H9 (cell line): ENCODE measurements at regions not wholly inside any gene's neighbourhood (a gene's known extent, or its start where the extent isn't known, plus 50 kb on each side); places are given as distances from the start of the nearest gene placed in this dataset.

Experiments
- DNase-seq: peaks from one replicate; pipeline ENCODE4 v3.0.0-alpha.2; 2017
- H2AFZ ChIP-seq: one replicate; pipeline ENCODE4 v1.6.1; 2013; ENCODE audit warnings: mild to moderate bottlenecking, low read length, control low read depth, moderate library complexity
- H2AK5ac ChIP-seq: 2 replicates; pipeline ENCODE4 v1.6.1; 2013; ENCODE audit warnings: low read length, control low read depth, mixed read lengths; ENCODE audit not compliant: insufficient read length
- H2BK120ac ChIP-seq: one replicate; pipeline ENCODE4 v1.6.1; 2013; ENCODE audit warnings: low read depth, mild to moderate bottlenecking, low read length, control low read depth, inconsistent platforms; ENCODE audit not compliant: poor library complexity, severe bottlenecking
- H2BK12ac ChIP-seq: 2 replicates; pipeline ENCODE4 v1.6.1; 2013; ENCODE audit warnings: low read length, control low read depth, mixed read lengths, low read depth; ENCODE audit not compliant: insufficient read length
- H2BK15ac ChIP-seq: 2 replicates; pipeline ENCODE4 v1.6.1; 2013; ENCODE audit warnings: low read depth, low read length, control low read depth
- H2BK20ac ChIP-seq: one replicate; pipeline ENCODE4 v1.6.1; 2013; ENCODE audit warnings: low read depth, mild to moderate bottlenecking, low read length, control low read depth, inconsistent platforms; ENCODE audit not compliant: poor library complexity, severe bottlenecking
- H2BK5ac ChIP-seq: 2 replicates; pipeline ENCODE4 v1.6.1; 2013; ENCODE audit warnings: low read length, control low read depth, mixed read lengths; ENCODE audit not compliant: insufficient read length
- H3K14ac ChIP-seq: 2 replicates; pipeline ENCODE4 v1.6.1; 2013; ENCODE audit warnings: low read length, control low read depth; ENCODE audit not compliant: insufficient read depth
- H3K18ac ChIP-seq: 2 replicates; pipeline ENCODE4 v1.6.1; 2013; ENCODE audit warnings: low read depth, mild to moderate bottlenecking, mixed read lengths, low read length, control low read depth; ENCODE audit not compliant: insufficient read length
- H3K23ac ChIP-seq: 2 replicates; pipeline ENCODE4 v1.6.1; 2013; ENCODE audit warnings: low read length, control low read depth, mixed read lengths, low read depth; ENCODE audit not compliant: insufficient read length
- H3K23me2 ChIP-seq: 2 replicates; pipeline ENCODE4 v1.6.1; 2013; ENCODE audit warnings: low read depth, mild to moderate bottlenecking, mixed read lengths, low read length, control low read depth; ENCODE audit not compliant: insufficient read length, poor library complexity, severe bottlenecking
- H3K27ac ChIP-seq: 2 replicates; pipeline ENCODE4 v1.5.1; 2013; ENCODE audit warnings: low read length, control low read depth, mixed read lengths, low read depth; ENCODE audit not compliant: insufficient read length
- H3K27me3 ChIP-seq: 2 replicates; pipeline ENCODE4 v1.6.1; 2013; ENCODE audit warnings: low read length, control low read depth, inconsistent platforms; ENCODE audit not compliant: insufficient read depth
- H3K4ac ChIP-seq: 2 replicates; pipeline ENCODE4 v1.6.1; 2013; ENCODE audit warnings: low read depth, mild to moderate bottlenecking, control low read depth, inconsistent platforms, low read length, moderate library complexity
- H3K4me1 ChIP-seq: 2 replicates; pipeline ENCODE4 v1.6.1; 2013; ENCODE audit warnings: low read length, control low read depth, inconsistent platforms; ENCODE audit not compliant: insufficient read depth
- H3K4me2 ChIP-seq: 2 replicates; pipeline ENCODE4 v1.6.1; 2013; ENCODE audit warnings: low read length, control low read depth, mixed read lengths; ENCODE audit not compliant: insufficient read length, insufficient read depth
- H3K56ac ChIP-seq: 2 replicates; pipeline ENCODE4 v1.6.1; 2013; ENCODE audit warnings: low read depth, mild to moderate bottlenecking, mixed read lengths, low read length, control low read depth; ENCODE audit not compliant: insufficient read length
- H3K79me1 ChIP-seq: 2 replicates; pipeline ENCODE4 v1.6.1; 2013; ENCODE audit warnings: low read depth, mild to moderate bottlenecking, moderate library complexity, low read length, control low read depth, inconsistent platforms; ENCODE audit not compliant: insufficient read depth, poor library complexity, severe bottlenecking
- H3K79me2 ChIP-seq: 2 replicates; pipeline ENCODE4 v1.6.1; 2013; ENCODE audit warnings: low read length, control low read depth, inconsistent platforms; ENCODE audit not compliant: insufficient read depth
- H3K9ac ChIP-seq: 2 replicates; pipeline ENCODE4 v1.6.1; 2013; ENCODE audit warnings: low read length, control low read depth, mixed read lengths; ENCODE audit not compliant: insufficient read length; ENCODE audit errors: extremely low read depth
- H3K9me3 ChIP-seq: one replicate; pipeline ENCODE4 v1.6.1; 2013; ENCODE audit warnings: low read depth, low read length, inconsistent platforms; ENCODE audit not compliant: control insufficient read depth
- H3T11ph ChIP-seq: one replicate; pipeline ENCODE4 v1.6.1; 2013; ENCODE audit warnings: mild to moderate bottlenecking, low read length, control low read depth, inconsistent platforms
- H4K20me1 ChIP-seq: one replicate; pipeline ENCODE4 v1.6.1; 2013; ENCODE audit not compliant: control insufficient read depth, insufficient read length, insufficient read depth
- H4K5ac ChIP-seq: 2 replicates; pipeline ENCODE4 v1.6.1; 2013; ENCODE audit warnings: low read depth, mild to moderate bottlenecking, mixed read lengths, low read length, control low read depth; ENCODE audit not compliant: insufficient read length
- H4K8ac ChIP-seq: replicated peaks from 2 replicates; pipeline ENCODE4 v1.6.1; 2013; ENCODE audit warnings: low read length, control low read depth, mixed read lengths, low read depth; ENCODE audit not compliant: insufficient read length
- H4K91ac ChIP-seq: 2 replicates; pipeline ENCODE4 v1.6.1; 2013; ENCODE audit warnings: low read depth, mild to moderate bottlenecking, moderate library complexity, mixed read lengths, low read length, control low read depth; ENCODE audit not compliant: insufficient read length
- H3K27ac Mint-ChIP-seq, 3 experiments: 2 replicates in 2 of 3; 3 replicates in 1 of 3; pipeline ENCODE4 v1.8.0; 2020 to 2021; ENCODE audit warnings: mixed read lengths in 3 of 3, mild to moderate bottlenecking in 1 of 3, moderate library complexity in 1 of 3
- H3K27me3 Mint-ChIP-seq: 2 replicates; pipeline ENCODE4 v1.8.0; 2021; ENCODE audit warnings: low read depth, mild to moderate bottlenecking, moderate library complexity, mixed read lengths
- H3K36me3 Mint-ChIP-seq, 3 experiments: 2 replicates in 2 of 3; 3 replicates in 1 of 3; pipeline ENCODE4 v1.8.0; 2020 to 2021; ENCODE audit warnings: low read depth in 3 of 3, mixed read lengths in 3 of 3; ENCODE audit not compliant: insufficient read depth in 1 of 3
- H3K4me1 Mint-ChIP-seq, 2 experiments: 2 replicates each; pipeline ENCODE4 v1.8.0; 2020; ENCODE audit warnings: mixed read lengths in 2 of 2
- H3K4me3 Mint-ChIP-seq, 2 experiments: 2 replicates in 1 of 2; 3 replicates in 1 of 2; pipeline ENCODE4 v1.8.0; 2020 to 2021; ENCODE audit warnings: mild to moderate bottlenecking in 2 of 2, mixed read lengths in 2 of 2, moderate library complexity in 1 of 2
- H3K9me3 Mint-ChIP-seq, 2 experiments: 2 replicates in 1 of 2; 3 replicates in 1 of 2; pipeline ENCODE4 v1.8.0; 2020; ENCODE audit warnings: mild to moderate bottlenecking in 2 of 2, mixed read lengths in 2 of 2, moderate library complexity in 1 of 2
- CTCF ChIP-seq: fragments of 200-600 bp; sonication (generic); conservative IDR thresholded peaks from 3 replicates; pipeline ENCODE4 v1.8.0; 2021; ENCODE audit warnings: antibody characterized with exemption, mild to moderate bottlenecking
- WGBS: extraction: QIAGEN DNeasy Blood & Tissue Kit; methylation state at CpG from one replicate; pipeline ENCODE4 v1.1.7; 2013; ENCODE audit warnings: missing lambda C conversion rate, low lambda C conversion rate, mixed read lengths; ENCODE audit not compliant: insufficient read length; ENCODE audit errors: extremely low coverage; 5-methylcytosine and 5-hydroxymethylcytosine counted together

GRCh38 chr17:71453876-71454422 lies 666.9 kb upstream of the SOX9 start:
- no peak overlapping the region for H4K5ac ChIP-seq
- no peaks in the 10 kb centered on the region for H3K79me2 ChIP-seq
- H3K9ac ChIP-seq, result no peak overlapping the region
- H2BK12ac ChIP-seq, result no peak overlapping the region
- H3K27me3 ChIP-seq, result no peaks in the 10 kb centered on the region
- no peak overlapping the region for H2AK5ac ChIP-seq
- no peaks in the 10 kb centered on the region for H3K79me1 ChIP-seq
- Mint-ChIP-seq H3K4me3 (no peak overlapping the region), H3K36me3 (no peaks in the 10 kb centered on the region), H3K4me1 (no peaks in the 10 kb centered on the region), H3K9me3 (no peaks in the 10 kb centered on the region; a peak in 1 of 5 replicates), H3K27me3 (no peaks in the 10 kb centered on the region), H3K27ac (no peak overlapping the region)
- no peak overlapping the region for H3K18ac ChIP-seq
- no peak for DNase-seq
- H3K9me3 ChIP-seq, result no peaks in the 10 kb centered on the region
- no peaks in the 10 kb centered on the region; the same call in 1 of the 2 replicates for H3K4me1 ChIP-seq
- H3K56ac ChIP-seq, result no peak overlapping the region
- no peak for TF ChIP-seq CTCF
- H4K91ac ChIP-seq, result no peak overlapping the region
- H4K20me1 ChIP-seq, result no peaks in the 10 kb centered on the region
- no peak overlapping the region for H4K8ac ChIP-seq
- H2AFZ ChIP-seq, result no peak overlapping the region
- no peak overlapping the region for H2BK15ac ChIP-seq
- no peak overlapping the region for H3K4ac ChIP-seq
- H3K14ac ChIP-seq, result no peak overlapping the region
- no peak overlapping the region for H2BK20ac ChIP-seq
- no peak overlapping the region for H2BK120ac ChIP-seq
- no peak overlapping the region for H3K4me2 ChIP-seq
- no peak overlapping the region for H3K27ac ChIP-seq
- WGBS, result no CpG with 5 or more reads among the region's 4 CpGs
- no peaks in the 10 kb centered on the region for H3K23me2 ChIP-seq
- H3T11ph ChIP-seq, result no peak overlapping the region
- no peak overlapping the region for H2BK5ac ChIP-seq
- no peak overlapping the region for H3K23ac ChIP-seq
